Endothelial cell of umbilical vein (primary cell): ENCODE measurements at regions not wholly inside any gene's neighbourhood (a gene's known extent, or its start where the extent isn't known, plus 50 kb on each side); places are given as distances from the start of the nearest gene placed in this dataset.

ENCODE experiments used
- BruUV-seq: library from RNA; stranded (reverse); fragments of 400-500 nt; replicated peaks from 2 replicates; lab custom pipeline; 2021; lab: Mats Ljungman, UMichigan
- CTCF ChIA-PET: fragments of 300-600, 350-600 bp; sonication (Branson Sonifier 250); formaldehyde crosslinking; loops from one replicate; lab custom pipeline; 2021; ENCODE audit warnings: antibody characterized with exemption, inconsistent platforms; lab: Charles Lee
- POLR2A ChIA-PET: fragments of 300-600, 350-600 bp; sonication (Branson Sonifier 250); formaldehyde crosslinking; loops from one replicate; lab custom pipeline; 2021; ENCODE audit warnings: antibody characterized with exemption, inconsistent platforms; lab: Charles Lee
- DNase-seq: peaks from one replicate; pipeline ENCODE4 v3.0.0-alpha.2; 2011; ENCODE audit warnings: low read depth, low spot score
- FAIRE-seq: peaks from 2 replicates; lab custom pipeline; 2011; peaks lifted over from hg19 to GRCh38; lab: Jason Lieb, UNC
- H2AFZ ChIP-seq: 2 replicates; pipeline ENCODE4 v1.6.0; 2012; ENCODE audit warnings: low read depth, low read length, control low read depth, inconsistent platforms
- H3K27ac ChIP-seq: 2 replicates; pipeline ENCODE4 v1.5.1; 2011; ENCODE audit warnings: low read depth, mild to moderate bottlenecking, control low read depth, low read length, moderate library complexity; ENCODE audit not compliant: insufficient read depth
- H3K27me3 ChIP-seq, 2 experiments: 2 replicates each; pipeline versions ENCODE4 v1.6.0 to v1.6.1; 2011; ENCODE audit warnings: low read length in 2 of 2, mixed read lengths in 1 of 2; ENCODE audit not compliant: control insufficient read depth in 2 of 2, insufficient read depth in 2 of 2
- H3K36me3 ChIP-seq, 2 experiments: 2 replicates in 1 of 2; 3 replicates in 1 of 2; pipeline ENCODE4 v1.5.1; 2011; ENCODE audit warnings: low read length in 2 of 2, mild to moderate bottlenecking in 1 of 2, moderate library complexity in 1 of 2; ENCODE audit not compliant: control insufficient read depth in 2 of 2, insufficient read depth in 2 of 2; ENCODE audit errors: extremely low read depth in 1 of 2
- H3K4me1 ChIP-seq: 3 replicates; pipeline ENCODE4 v1.5.1; 2011; ENCODE audit warnings: mild to moderate bottlenecking, low read length; ENCODE audit not compliant: control insufficient read depth, insufficient read depth; ENCODE audit errors: extremely low read depth
- H3K4me2 ChIP-seq: 2 replicates; pipeline ENCODE4 v1.6.1; 2011; ENCODE audit warnings: low read length, control low read depth, mixed read lengths; ENCODE audit not compliant: insufficient read depth
- H3K4me3 ChIP-seq, 3 experiments: fragments of 200-600 bp in 1 of 3; sonication (generic), shearing (Covaris generic) in 1 of 3; replicated peaks in 1 of 3; 2 replicates each; pipeline ENCODE4 v1.5.1; 2011 to 2016; ENCODE audit warnings: control low read depth in 3 of 3, low read length in 3 of 3, mild to moderate bottlenecking in 2 of 3, inconsistent platforms in 1 of 3, low read depth in 1 of 3, moderate library complexity in 1 of 3; ENCODE audit not compliant: insufficient read depth in 1 of 3
- H3K79me2 ChIP-seq: 2 replicates; pipeline ENCODE4 v1.6.0; 2012; ENCODE audit warnings: low read length, inconsistent platforms; ENCODE audit not compliant: control insufficient read depth, insufficient read depth
- H3K9ac ChIP-seq: replicated peaks from 2 replicates; pipeline ENCODE3; 2011; ENCODE audit warnings: low read length, control low read depth; ENCODE audit not compliant: insufficient read depth; ENCODE audit errors: extremely low read depth
- H3K9me1 ChIP-seq: replicated peaks from 3 replicates; pipeline ENCODE4 v1.6.0; 2011; ENCODE audit warnings: mild to moderate bottlenecking, low read length; ENCODE audit not compliant: control insufficient read depth, insufficient read depth; ENCODE audit errors: extremely low read depth
- H3K9me3 ChIP-seq: replicated peaks from 2 replicates; pipeline ENCODE4 v1.5.1; 2012; ENCODE audit warnings: low read length, inconsistent platforms; ENCODE audit not compliant: control insufficient read depth, insufficient read depth
- H4K20me1 ChIP-seq: replicated peaks from 2 replicates; pipeline ENCODE3; 2011; ENCODE audit warnings: mild to moderate bottlenecking, low read length; ENCODE audit not compliant: control insufficient read depth, insufficient read depth; ENCODE audit errors: extremely low read depth
- EZH2 ChIP-seq: IDR thresholded peaks from 2 replicates; pipeline ENCODE4 v1.6.1; 2012; ENCODE audit warnings: borderline replicate concordance, low read depth, mild to moderate bottlenecking, moderate library complexity, low read length, inconsistent platforms; ENCODE audit not compliant: severe bottlenecking
- FOS ChIP-seq: IDR thresholded peaks from 2 replicates; pipeline ENCODE4 v1.6.1; 2011; ENCODE audit warnings: mild to moderate bottlenecking, low read length, moderate library complexity, borderline replicate concordance; ENCODE audit not compliant: insufficient read depth
- GATA2 ChIP-seq: IDR thresholded peaks from 2 replicates; pipeline ENCODE4 v1.7.0; 2011; ENCODE audit warnings: low read depth, mild to moderate bottlenecking, moderate library complexity, mixed read lengths, low read length; ENCODE audit not compliant: insufficient read length, insufficient read depth
- JUN ChIP-seq: IDR thresholded peaks from 2 replicates; pipeline ENCODE4 v1.6.1; 2011; ENCODE audit warnings: borderline replicate concordance, low read depth; ENCODE audit not compliant: insufficient read length, insufficient read depth
- MAX ChIP-seq: IDR thresholded peaks from 2 replicates; pipeline ENCODE4 v1.6.1; 2011; ENCODE audit not compliant: insufficient read depth, insufficient read length
- MYC ChIP-seq: IDR thresholded peaks from one replicate; pipeline ENCODE4 v1.6.1; 2011; ENCODE audit warnings: mild to moderate bottlenecking, low read depth, low read length
- POLR2A ChIP-seq: IDR thresholded peaks from 2 replicates; pipeline ENCODE4 v1.6.1; 2012; ENCODE audit warnings: low read depth, mild to moderate bottlenecking, control low read depth, low read length
- POLR2AphosphoS5 ChIP-seq: IDR thresholded peaks from 2 replicates; pipeline ENCODE4 v1.6.1; 2012; ENCODE audit warnings: low read depth, mild to moderate bottlenecking, control low read depth, low read length, moderate library complexity; ENCODE audit not compliant: insufficient read depth
- dilution Hi-C: fragments of 300-500 bp; cut with MboI; formaldehyde crosslinking; loops from one replicate; pipeline ENCODE4 v1.15.0; 2019; ENCODE audit warnings: low sequenced_read_pairs; ENCODE audit not compliant: extremely low pct_ligation_motif_present
- intact Hi-C: fragments of 100-400 bp; cut with micrococcal nuclease; formaldehyde crosslinking; loops from one replicate; pipeline ENCODE4 v1.10.0; 2022
- TF ChIP-seq, protein P1 (sequence below), 2 donors: IDR thresholded peaks; 1 replicate in 1 of 2; 2 replicates in 1 of 2; pipeline ENCODE4 v1.5.1; 2011; ENCODE audit warnings: low read length in 2 of 2, mild to moderate bottlenecking in 2 of 2, moderate library complexity in 2 of 2, control low read depth in 1 of 2, inconsistent platforms in 1 of 2, low read depth in 1 of 2; ENCODE audit not compliant: insufficient read depth in 1 of 2; ENCODE audit errors: extremely low read depth in 1 of 2

- POLR2A ChIA-PET = no interaction called here
- dilution Hi-C loops = no loop called here
These were observed 182.7 kb downstream of the BLID start for GRCh38 chr11:121933294-121933693.

More at GRCh38 chr11:121933294-121933693, 182.7 kb downstream of the BLID start:
- Histone ChIP-seq H3K27me3 (peaks cover 0 to 2% of the 10 kb centered on the region in 2 experiments), H3K79me2 (no peaks in the 10 kb centered on the region), H2AFZ (no peak overlapping the region), H3K27ac (no peak overlapping the region), H3K9me3 (no peaks in the 10 kb centered on the region), H3K9me1 (no peaks in the 10 kb centered on the region), H4K20me1 (no peaks in the 10 kb centered on the region), H3K9ac (no peak overlapping the region), H3K4me2 (no peak overlapping the region), H3K36me3 (no peaks in the 10 kb centered on the region), H3K4me3 (no peak overlapping the region), H3K4me1 (peaks cover 8% of the 10 kb centered on the region)
- TF ChIP-seq, protein P1, sequence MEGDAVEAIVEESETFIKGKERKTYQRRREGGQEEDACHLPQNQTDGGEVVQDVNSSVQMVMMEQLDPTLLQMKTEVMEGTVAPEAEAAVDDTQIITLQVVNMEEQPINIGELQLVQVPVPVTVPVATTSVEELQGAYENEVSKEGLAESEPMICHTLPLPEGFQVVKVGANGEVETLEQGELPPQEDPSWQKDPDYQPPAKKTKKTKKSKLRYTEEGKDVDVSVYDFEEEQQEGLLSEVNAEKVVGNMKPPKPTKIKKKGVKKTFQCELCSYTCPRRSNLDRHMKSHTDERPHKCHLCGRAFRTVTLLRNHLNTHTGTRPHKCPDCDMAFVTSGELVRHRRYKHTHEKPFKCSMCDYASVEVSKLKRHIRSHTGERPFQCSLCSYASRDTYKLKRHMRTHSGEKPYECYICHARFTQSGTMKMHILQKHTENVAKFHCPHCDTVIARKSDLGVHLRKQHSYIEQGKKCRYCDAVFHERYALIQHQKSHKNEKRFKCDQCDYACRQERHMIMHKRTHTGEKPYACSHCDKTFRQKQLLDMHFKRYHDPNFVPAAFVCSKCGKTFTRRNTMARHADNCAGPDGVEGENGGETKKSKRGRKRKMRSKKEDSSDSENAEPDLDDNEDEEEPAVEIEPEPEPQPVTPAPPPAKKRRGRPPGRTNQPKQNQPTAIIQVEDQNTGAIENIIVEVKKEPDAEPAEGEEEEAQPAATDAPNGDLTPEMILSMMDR (IDR thresholded peaks at IDR 0.05; ENCODE audit: extremely low read depth in 1 of 2, insufficient read depth in 1 of 2, low read depth in 1 of 2, low read length in 2 of 2) = no peak
- TF ChIP-seq FOS (no peak), EZH2 (no peak), GATA2 (no peak), POLR2A (no peak), MAX (no peak), POLR2AphosphoS5 (no peak), JUN (no peak), MYC (no peak)
- BruUV-seq = no TSS peak
- CTCF ChIA-PET = no interaction called here
- intact Hi-C loops = loop anchor here (5.0 kb wide), 2 partner anchors 169 to 276 kb away; no protein-coding TSS in a partner anchor
- FAIRE-seq (no peak), DNase-seq (no peak)
